Keratinocyte (primary cell): ENCODE measurements at regions not wholly inside any gene's neighbourhood (a gene's known extent, or its start where the extent isn't known, plus 50 kb on each side); places are given as distances from the start of the nearest gene placed in this dataset.

Experiments used
- DNase-seq: peaks from one replicate; pipeline ENCODE4 v3.0.0-alpha.2; 2011; ENCODE audit warnings: low read depth, missing footprints, low spot score
- FAIRE-seq: peaks from 2 replicates; lab custom pipeline; 2011; peaks lifted over from hg19 to GRCh38; lab: Jason Lieb, UNC
- H2AFZ ChIP-seq: 2 replicates; pipeline ENCODE4 v1.6.0; 2012; ENCODE audit warnings: low read length, control low read depth, inconsistent platforms; ENCODE audit not compliant: control insufficient read depth
- H3K27ac ChIP-seq: 2 replicates; pipeline ENCODE4 v1.5.1; 2011; ENCODE audit warnings: low read length; ENCODE audit not compliant: control insufficient read depth, insufficient read depth
- H3K27me3 ChIP-seq: 3 replicates; pipeline ENCODE4 v1.6.0; 2011; ENCODE audit warnings: low read length; ENCODE audit not compliant: control insufficient read depth, insufficient read depth; ENCODE audit errors: extremely low read depth
- H3K36me3 ChIP-seq, 2 experiments: 2 replicates in 1 of 2; 3 replicates in 1 of 2; pipeline ENCODE4 v1.5.1; 2011; ENCODE audit warnings: low read length in 2 of 2, mild to moderate bottlenecking in 1 of 2; ENCODE audit not compliant: control insufficient read depth in 2 of 2, insufficient read depth in 2 of 2; ENCODE audit errors: extremely low read depth in 1 of 2
- H3K4me1 ChIP-seq: 3 replicates; pipeline ENCODE4 v1.5.1; 2011; ENCODE audit warnings: low read length; ENCODE audit not compliant: control insufficient read depth, insufficient read depth; ENCODE audit errors: extremely low read depth
- H3K4me2 ChIP-seq: 3 replicates; pipeline ENCODE4 v1.6.0; 2011; ENCODE audit warnings: low read depth, low read length; ENCODE audit not compliant: control insufficient read depth, insufficient read depth; ENCODE audit errors: extremely low read depth
- H3K4me3 ChIP-seq, 3 experiments: fragments of 200-600 bp in 1 of 3; sonication (generic) in 1 of 3; 2 replicates in 2 of 3; 3 replicates in 1 of 3; pipeline ENCODE4 v1.5.1; 2011 to 2016; ENCODE audit warnings: low read length in 3 of 3, mild to moderate bottlenecking in 3 of 3, control low read depth in 2 of 3, inconsistent platforms in 1 of 3, low read depth in 1 of 3, mixed read lengths in 1 of 3, mixed run types in 1 of 3, moderate library complexity in 1 of 3; ENCODE audit not compliant: control insufficient read depth in 2 of 3, insufficient read depth in 2 of 3; ENCODE audit errors: extremely low read depth in 1 of 3
- H3K79me2 ChIP-seq: 2 replicates; pipeline ENCODE4 v1.6.0; 2012; ENCODE audit warnings: low read length; ENCODE audit not compliant: control insufficient read depth, insufficient read depth
- H3K9ac ChIP-seq: 3 replicates; pipeline ENCODE4 v1.6.0; 2011; ENCODE audit warnings: low read length; ENCODE audit not compliant: control insufficient read depth, insufficient read depth; ENCODE audit errors: extremely low read depth
- H3K9me1 ChIP-seq: 3 replicates; pipeline ENCODE4 v1.6.0; 2011; ENCODE audit warnings: low read length; ENCODE audit not compliant: control insufficient read depth, insufficient read depth; ENCODE audit errors: extremely low read depth
- H3K9me3 ChIP-seq: 2 replicates; pipeline ENCODE4 v1.5.1; 2012; ENCODE audit warnings: low read depth, low read length; ENCODE audit not compliant: control insufficient read depth
- H4K20me1 ChIP-seq: 3 replicates; pipeline ENCODE4 v1.6.0; 2011; ENCODE audit warnings: low read length; ENCODE audit not compliant: control insufficient read depth, insufficient read depth; ENCODE audit errors: extremely low read depth
- EZH2 ChIP-seq: IDR thresholded peaks from one replicate; pipeline ENCODE4 v1.6.1; 2012; ENCODE audit warnings: inconsistent platforms, mild to moderate bottlenecking, low read length, moderate library complexity
- dilution Hi-C: fragments of 300-500 bp; cut with MboI; formaldehyde crosslinking; loops from one replicate; pipeline ENCODE4 v1.7.0; 2020; ENCODE audit warnings: low sequenced_read_pairs; ENCODE audit not compliant: extremely low pct_ligation_motif_present
- TF ChIP-seq, protein P1 (sequence below), 3 experiments: IDR thresholded peaks in 1 of 3; conservative IDR thresholded peaks in 1 of 3; optimal IDR thresholded peaks in 1 of 3; 2 replicates in 2 of 3; 3 replicates in 1 of 3; pipeline versions ENCODE3 to v1.5.1; 2011; ENCODE audit warnings: low read length in 3 of 3, mild to moderate bottlenecking in 3 of 3, moderate library complexity in 2 of 3, control low read depth in 1 of 3, inconsistent platforms in 1 of 3; ENCODE audit not compliant: insufficient read depth in 2 of 3; ENCODE audit errors: extremely low read depth in 1 of 3

DNA sequence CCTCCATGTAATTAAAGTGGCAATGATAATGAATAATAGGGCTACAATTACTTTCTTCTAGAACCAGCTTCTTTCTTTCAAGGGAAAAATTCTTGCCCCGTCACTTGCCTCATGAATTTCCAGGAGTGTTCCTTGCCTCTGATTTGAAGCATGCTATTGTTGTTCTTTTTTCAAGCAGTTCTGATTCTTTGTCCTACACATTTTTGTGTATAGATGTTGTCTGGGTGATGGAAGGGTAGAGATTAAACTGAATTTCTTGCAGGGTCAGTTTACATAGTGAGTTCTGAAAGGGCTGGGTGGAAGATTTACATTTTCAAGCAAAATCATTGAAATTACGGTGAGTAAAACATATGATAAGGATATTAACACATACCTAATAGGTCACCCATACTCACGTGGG is 107.0 kb upstream of the TENM3 start:
- dilution Hi-C loops: no loop called here
- Histone ChIP-seq H3K4me1 (peaks cover 2% of the 10 kb centered on the region), H3K4me2 (no peak overlapping the region), H3K27ac (no peak overlapping the region), H3K9me1 (no peaks in the 10 kb centered on the region), H3K36me3 (no peaks in the 10 kb centered on the region), H3K79me2 (peaks cover under 1% of the 10 kb centered on the region), H3K4me3 (no peak overlapping the region), H2AFZ (no peak overlapping the region), H3K9ac (no peak overlapping the region), H3K9me3 (no peaks in the 10 kb centered on the region), H4K20me1 (no peaks in the 10 kb centered on the region), H3K27me3 (no peaks in the 10 kb centered on the region)
- no peak for DNase-seq
- TF ChIP-seq, protein P1, sequence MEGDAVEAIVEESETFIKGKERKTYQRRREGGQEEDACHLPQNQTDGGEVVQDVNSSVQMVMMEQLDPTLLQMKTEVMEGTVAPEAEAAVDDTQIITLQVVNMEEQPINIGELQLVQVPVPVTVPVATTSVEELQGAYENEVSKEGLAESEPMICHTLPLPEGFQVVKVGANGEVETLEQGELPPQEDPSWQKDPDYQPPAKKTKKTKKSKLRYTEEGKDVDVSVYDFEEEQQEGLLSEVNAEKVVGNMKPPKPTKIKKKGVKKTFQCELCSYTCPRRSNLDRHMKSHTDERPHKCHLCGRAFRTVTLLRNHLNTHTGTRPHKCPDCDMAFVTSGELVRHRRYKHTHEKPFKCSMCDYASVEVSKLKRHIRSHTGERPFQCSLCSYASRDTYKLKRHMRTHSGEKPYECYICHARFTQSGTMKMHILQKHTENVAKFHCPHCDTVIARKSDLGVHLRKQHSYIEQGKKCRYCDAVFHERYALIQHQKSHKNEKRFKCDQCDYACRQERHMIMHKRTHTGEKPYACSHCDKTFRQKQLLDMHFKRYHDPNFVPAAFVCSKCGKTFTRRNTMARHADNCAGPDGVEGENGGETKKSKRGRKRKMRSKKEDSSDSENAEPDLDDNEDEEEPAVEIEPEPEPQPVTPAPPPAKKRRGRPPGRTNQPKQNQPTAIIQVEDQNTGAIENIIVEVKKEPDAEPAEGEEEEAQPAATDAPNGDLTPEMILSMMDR (optimal IDR thresholded peaks at IDR 0.05 in 1 of 3, IDR thresholded peaks at IDR 0.05 in 1 of 3, conservative IDR thresholded peaks at IDR 0.05 in 1 of 3; ENCODE audit: extremely low read depth in 1 of 3, insufficient read depth in 2 of 3, low read length in 3 of 3): no peak
- no peak for TF ChIP-seq EZH2
- no peak for FAIRE-seq

DNA sequence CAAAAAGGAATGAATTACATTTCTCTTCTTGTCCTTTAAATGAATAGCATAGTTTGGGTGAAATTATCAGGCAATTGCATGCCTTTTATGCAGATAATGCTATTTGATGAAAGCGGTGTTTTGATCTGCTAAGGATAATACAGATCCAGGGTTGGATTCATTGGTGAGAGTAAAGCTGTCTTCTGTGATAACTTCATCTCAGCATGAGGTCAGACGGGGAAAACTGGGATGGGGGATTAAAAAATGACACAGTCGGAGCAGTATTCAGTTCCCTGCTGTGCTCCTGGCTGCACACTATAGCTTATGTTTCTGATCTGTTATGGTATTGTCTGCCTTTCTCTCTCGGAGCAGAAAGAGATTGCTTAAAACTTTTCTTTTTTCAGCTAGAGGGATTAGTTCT is 105.9 kb upstream of the TENM3 start:
- FAIRE-seq: no peak
- H3K9me1 ChIP-seq: no peaks in the 10 kb centered on the region
- TF ChIP-seq EZH2: no peak
- TF ChIP-seq, protein P1 (optimal IDR thresholded peaks at IDR 0.05 in 1 of 3, IDR thresholded peaks at IDR 0.05 in 1 of 3, conservative IDR thresholded peaks at IDR 0.05 in 1 of 3; ENCODE audit: extremely low read depth in 1 of 3, insufficient read depth in 2 of 3, low read length in 3 of 3): no peak

More for the DNA sequence above, 105.9 kb upstream of the TENM3 start:
- dilution Hi-C loops: no loop called here
- no peak overlapping the region for H3K9ac ChIP-seq
- H3K4me1 ChIP-seq: peaks cover 10% of the 10 kb centered on the region
- no peak overlapping the region for H3K27ac ChIP-seq
- no peak overlapping the region for H3K4me2 ChIP-seq
- H2AFZ ChIP-seq: no peak overlapping the region
- H3K9me3 ChIP-seq: no peaks in the 10 kb centered on the region
- H3K79me2 ChIP-seq: peaks cover 4% of the 10 kb centered on the region
- H4K20me1 ChIP-seq: no peaks in the 10 kb centered on the region
- H3K36me3 ChIP-seq: no peaks in the 10 kb centered on the region
- H3K4me3 ChIP-seq: no peak overlapping the region
- no peak for DNase-seq
- no peaks in the 10 kb centered on the region for H3K27me3 ChIP-seq
